ENCODE measurements at regions not wholly inside any gene's neighbourhood (a gene's known extent, or its start where the extent isn't known, plus 50 kb on each side); places are given as distances from the start of the nearest gene placed in this dataset.

- Histone ChIP-seq H3K36me3 (no peaks in the 10 kb centered on the region), H3K4me3 (no peak overlapping the region), H3K4me1 (no peaks in the 10 kb centered on the region), H3K27me3 (no peaks in the 10 kb centered on the region), H3K9me3 (no peaks in the 10 kb centered on the region), H3K27ac (no peak overlapping the region)
- intact Hi-C loops (cut with DNase I; ENCODE audit: low total_unique reads): no loop called here
- no peak for TF ChIP-seq CTCF (IDR thresholded peaks at IDR 0.05)
- DNase-seq: no peak
Observed at GRCh38 chr5:25568989-25569625, 924.3 kb upstream of the CDH10 start.

GRCh38 chr5:25568294-25568693 is 923.5 kb upstream of the CDH10 start:
- Histone ChIP-seq H3K9me3 (peaks cover 0 to 2% (median 0%) of the 10 kb centered on the region in 3 donors), H3K4me1 (no peaks in the 10 kb centered on the region), H3K4me3 (no peak overlapping the region), H3K27me3 (no peaks in the 10 kb centered on the region), H3K27ac (no peak overlapping the region), H3K36me3 (no peaks in the 10 kb centered on the region)
- no peak for DNase-seq
- intact Hi-C loops (cut with DNase I; ENCODE audit: low total_unique reads): no loop called here
- TF ChIP-seq CTCF (IDR thresholded peaks at IDR 0.05): no peak

GRCh38 chr5:25567881-25568280 is 923.1 kb upstream of the CDH10 start:
- intact Hi-C loops (cut with DNase I; ENCODE audit: low total_unique reads): no loop called here
- no peaks in the 10 kb centered on the region for H3K27me3 ChIP-seq
- TF ChIP-seq CTCF (IDR thresholded peaks at IDR 0.05): no peak

GRCh38 chr5:25562656-25563055 is 917.9 kb upstream of the CDH10 start:
- Histone ChIP-seq H3K4me3 (no peak overlapping the region), H3K27ac (no peak overlapping the region), H3K27me3 (no peaks in the 10 kb centered on the region), H3K9me3 (peaks cover 0 to 6% (median 0%) of the 10 kb centered on the region in 3 donors), H3K4me1 (no peaks in the 10 kb centered on the region), H3K36me3 (no peaks in the 10 kb centered on the region)
- intact Hi-C loops (cut with DNase I; ENCODE audit: low total_unique reads): no loop called here
- no peak for DNase-seq
- TF ChIP-seq CTCF (IDR thresholded peaks at IDR 0.05): no peak

More at GRCh38 chr5:25567881-25568280, 923.1 kb upstream of the CDH10 start:
- no peak for DNase-seq
- Histone ChIP-seq H3K27ac (no peak overlapping the region), H3K9me3 (peaks cover 0 to 6% (median 0%) of the 10 kb centered on the region in 3 donors), H3K4me1 (no peaks in the 10 kb centered on the region), H3K4me3 (no peak overlapping the region), H3K36me3 (no peaks in the 10 kb centered on the region)

GRCh38 chr5:25554077-25554476 is 909.3 kb upstream of the CDH10 start:
- Histone ChIP-seq H3K4me1 (no peaks in the 10 kb centered on the region), H3K36me3 (no peaks in the 10 kb centered on the region), H3K4me3 (no peak overlapping the region), H3K27me3 (no peaks in the 10 kb centered on the region), H3K27ac (no peak overlapping the region), H3K9me3 (no peaks in the 10 kb centered on the region)
- DNase-seq: no peak
- intact Hi-C loops (cut with DNase I; ENCODE audit: low total_unique reads): no loop called here
- TF ChIP-seq CTCF (IDR thresholded peaks at IDR 0.05): no peak

All from tibial artery (tissue), 4 donors.